GM12892 (cell line): ENCODE measurements at regions not wholly inside any gene's neighbourhood (a gene's known extent, or its start where the extent isn't known, plus 50 kb on each side); places are given as distances from the start of the nearest gene placed in this dataset.

Source experiments
- DNase-seq: peaks from one replicate; pipeline ENCODE4 v3.0.0; 2011; ENCODE audit not compliant: insufficient read length
- FAIRE-seq: peaks from 2 replicates; lab custom pipeline; 2011; peaks lifted over from hg19 to GRCh38; lab: Jason Lieb, UNC
- POLR2A ChIP-seq: IDR thresholded peaks from 2 replicates; pipeline ENCODE4 v1.6.1; 2011; ENCODE audit warnings: low read depth, low read length, control low read depth
- POLR2AphosphoS5 ChIP-seq: IDR thresholded peaks from 2 replicates; pipeline ENCODE4 v1.6.1; 2011; ENCODE audit warnings: low read depth, low read length, control low read depth
- TAF1 ChIP-seq: IDR thresholded peaks from 2 replicates; pipeline ENCODE4 v1.6.1; 2011; ENCODE audit warnings: low read depth, mild to moderate bottlenecking, control low read depth, low read length, borderline replicate concordance

GRCh38 chr5:73382401-73382740, 66.2 kb downstream of the FOXD1 start:
- TF ChIP-seq POLR2A = no peak
- no peak for TF ChIP-seq POLR2AphosphoS5
- TF ChIP-seq TAF1 = no peak
- FAIRE-seq (no peak), DNase-seq (no peak)

DNA sequence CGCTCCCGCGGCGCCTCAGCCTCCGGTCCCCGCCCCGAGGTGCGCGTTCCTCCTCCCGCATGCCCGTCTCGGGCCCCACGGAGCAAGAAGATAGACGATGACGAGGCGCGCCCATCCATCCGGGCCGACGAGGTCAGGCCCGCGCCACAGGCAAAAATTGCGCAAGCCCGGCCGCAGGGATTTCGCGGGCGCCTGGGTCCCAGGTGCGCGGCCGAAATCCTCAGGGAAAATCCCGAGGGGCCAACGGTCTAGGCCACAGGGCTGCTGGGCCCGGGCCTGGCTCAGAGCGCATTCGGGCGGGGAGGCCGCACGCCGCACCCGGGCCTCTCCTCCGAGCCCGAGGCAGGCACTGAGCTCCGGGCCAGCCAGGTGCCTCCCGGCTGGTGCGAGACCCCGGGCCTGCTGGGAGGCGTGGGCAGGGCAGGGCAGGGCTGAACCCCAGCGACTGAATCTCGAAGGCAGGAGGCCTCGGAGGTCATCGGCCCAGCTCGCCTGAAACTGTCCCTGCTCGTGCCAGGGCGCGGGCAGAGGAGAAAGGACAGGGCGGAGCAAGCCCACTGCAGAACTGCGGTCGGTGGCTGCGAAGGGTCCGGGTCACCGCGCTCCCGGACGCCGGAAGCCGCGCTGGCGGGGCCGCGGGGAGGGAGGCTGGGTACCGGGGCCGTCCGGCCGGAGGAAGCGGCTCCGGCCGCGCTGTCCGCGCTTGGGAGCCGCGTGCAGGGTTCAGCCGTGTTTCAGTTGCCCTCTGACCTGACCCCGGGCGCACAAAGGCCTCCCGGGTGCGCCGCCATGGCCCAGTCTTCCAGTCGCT, 66.8 kb downstream of the FOXD1 start:
- no peak for TF ChIP-seq TAF1
- DNase-seq (no peak), FAIRE-seq (no peak)

DNA sequence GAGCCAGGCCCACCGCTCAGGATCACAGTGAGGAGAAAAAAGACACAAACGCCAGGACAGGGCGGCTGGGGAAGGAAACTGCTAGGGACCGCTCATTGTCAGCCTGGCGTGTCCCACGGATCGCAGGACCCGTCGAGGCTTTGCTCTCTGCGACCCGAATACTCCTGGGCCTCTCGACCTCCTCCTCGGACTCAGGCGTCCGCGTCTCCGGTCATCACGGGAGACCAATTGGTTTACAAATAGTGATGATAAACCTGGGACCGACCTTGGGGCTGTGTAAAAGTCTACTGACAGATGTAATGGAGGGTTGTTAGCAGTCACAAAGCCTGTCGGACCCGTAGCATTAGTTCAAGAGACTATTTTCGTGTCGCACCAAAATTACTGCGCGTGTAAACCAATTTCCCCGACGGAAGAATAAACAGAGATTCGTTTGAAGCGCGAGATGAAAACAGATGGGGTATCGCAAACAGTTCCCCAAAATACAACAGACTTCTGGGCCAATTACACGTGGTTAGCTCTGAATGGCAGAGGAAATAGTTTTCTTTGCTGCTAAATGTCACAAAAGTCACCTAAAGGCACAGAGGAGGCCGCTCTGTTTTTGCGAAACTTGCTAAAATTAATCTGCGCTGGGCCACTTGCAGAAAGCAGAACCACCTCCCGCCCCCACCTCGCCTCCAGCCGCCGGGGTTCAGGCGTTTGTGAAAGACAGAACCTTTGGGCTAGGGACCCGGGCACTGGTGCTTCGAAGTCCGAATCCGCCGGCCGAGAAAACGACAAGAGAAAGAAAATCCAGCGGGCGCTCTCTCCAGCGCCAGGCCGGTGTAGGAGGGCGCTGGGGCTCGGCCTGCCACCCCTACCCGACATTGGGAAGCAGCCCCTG, 67.6 kb downstream of the FOXD1 start:
- TF ChIP-seq POLR2A (no peak), POLR2AphosphoS5 (no peak), TAF1 (no peak)
- FAIRE-seq = no peak
- DNase-seq = no peak

DNA sequence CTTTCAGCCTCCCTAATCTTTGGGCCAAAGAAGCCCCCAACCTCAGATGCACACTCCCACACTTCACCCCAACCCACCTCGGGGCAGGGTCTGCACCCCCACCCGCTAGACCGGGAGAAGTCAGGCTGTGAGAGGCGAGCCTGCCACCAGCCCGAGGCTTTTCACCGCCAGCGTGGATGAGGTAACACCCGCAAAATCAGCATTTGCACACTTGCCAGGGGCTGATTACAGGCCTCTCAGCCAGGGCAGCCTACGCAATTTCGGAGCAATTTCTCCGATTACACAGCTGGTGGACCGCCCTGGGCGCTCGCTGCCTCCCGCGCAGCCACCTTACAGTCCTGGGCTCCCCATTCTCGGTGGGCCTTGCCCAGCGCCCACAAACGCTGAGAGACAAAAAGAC, 68.5 kb downstream of the FOXD1 start:
- no peak for TF ChIP-seq POLR2AphosphoS5
- TF ChIP-seq POLR2A = no peak
- no peak for TF ChIP-seq TAF1
- FAIRE-seq (no peak), DNase-seq (no peak)

DNA sequence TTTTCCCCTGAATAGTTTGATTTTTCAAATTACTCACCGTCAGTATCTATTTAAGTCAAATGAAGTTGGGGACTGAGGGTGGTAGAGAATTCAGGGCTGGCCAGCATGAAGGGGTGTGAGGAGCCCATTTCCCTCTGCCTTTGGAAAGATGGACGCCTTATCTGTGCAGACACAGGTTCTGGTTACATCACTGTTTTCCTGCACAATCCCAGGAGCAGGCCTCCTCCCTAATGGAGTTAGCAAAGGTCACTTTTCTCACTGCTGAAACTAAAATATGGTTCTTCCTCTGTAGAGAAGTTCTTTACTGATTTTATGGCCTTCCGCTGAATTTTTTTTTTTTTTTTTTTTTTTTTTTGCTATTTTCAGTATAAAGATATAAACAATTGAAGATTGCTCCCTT, 69.1 kb downstream of the FOXD1 start:
- FAIRE-seq (no peak), DNase-seq (no peak)
- TF ChIP-seq POLR2A (no peak), TAF1 (no peak), POLR2AphosphoS5 (no peak)

- no peak for TF ChIP-seq POLR2AphosphoS5
- no peak for TF ChIP-seq TAF1
- no peak for TF ChIP-seq POLR2A
- DNase-seq (no peak), FAIRE-seq (no peak)
These were observed 69.8 kb downstream of the FOXD1 start for GRCh38 chr5:73378765-73379164.

GRCh38 chr5:73378070-73378469, 70.5 kb downstream of the FOXD1 start:
- no peak for TF ChIP-seq POLR2A
- TF ChIP-seq POLR2AphosphoS5 = no peak
- TF ChIP-seq TAF1 = no peak
- FAIRE-seq = no peak
- DNase-seq = no peak

- no peak for DNase-seq
- FAIRE-seq = no peak
- TF ChIP-seq POLR2AphosphoS5 (no peak), POLR2A (no peak), TAF1 (no peak)
These were observed 71.9 kb downstream of the FOXD1 start for GRCh38 chr5:73376618-73377170.

GRCh38 chr5:73375949-73376348, 72.6 kb downstream of the FOXD1 start:
- DNase-seq = no peak
- FAIRE-seq = no peak
- TF ChIP-seq TAF1 = no peak
- no peak for TF ChIP-seq POLR2A
- no peak for TF ChIP-seq POLR2AphosphoS5

DNA sequence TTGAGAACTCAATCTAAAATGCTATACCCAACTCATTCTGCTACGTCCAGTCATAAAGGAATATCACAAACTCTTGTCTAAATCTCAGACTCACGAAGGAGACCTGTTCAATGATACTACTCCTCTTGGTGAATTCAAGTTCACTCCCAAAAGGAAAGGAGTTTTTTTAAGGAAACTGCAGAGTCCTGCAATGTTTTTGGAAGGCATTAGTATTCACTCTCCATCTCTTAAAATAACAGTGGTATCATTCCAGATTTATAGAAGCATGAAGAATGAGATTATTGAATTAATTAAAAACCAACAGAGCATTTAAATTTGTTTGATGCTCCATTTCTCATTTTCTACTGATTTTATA, 73.4 kb downstream of the FOXD1 start:
- no peak for FAIRE-seq
- no peak for DNase-seq
- no peak for TF ChIP-seq POLR2A

DNA sequence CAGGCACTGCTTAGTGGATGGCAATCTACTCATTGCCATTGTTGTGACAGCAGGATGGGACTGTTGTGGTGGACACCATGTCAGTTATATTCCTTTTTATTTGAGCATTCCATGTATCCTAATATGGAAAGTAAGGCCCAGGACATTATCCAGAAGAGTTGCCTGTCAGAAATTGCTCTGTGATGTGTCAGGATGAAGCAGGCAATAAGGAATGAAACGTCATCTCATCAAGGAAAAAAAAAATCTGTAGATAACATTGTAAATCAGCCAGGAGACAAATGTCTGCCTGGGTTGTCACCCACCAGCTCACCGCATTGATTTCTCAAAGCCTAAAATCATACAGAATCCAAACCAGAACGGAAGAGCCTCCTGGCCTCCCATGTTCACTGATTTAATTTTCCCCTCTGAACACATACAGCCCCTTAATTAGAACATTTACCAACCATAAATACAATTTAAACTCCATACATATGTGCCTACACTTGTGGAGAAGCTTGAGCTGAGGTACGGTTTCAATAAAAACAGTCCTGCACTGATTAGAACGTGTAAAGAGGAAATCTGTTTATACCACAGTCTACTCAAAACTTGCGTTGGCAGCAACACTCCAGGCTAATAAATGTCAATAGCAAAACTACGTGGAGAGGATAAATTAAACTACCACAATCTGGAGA, 73.9 kb downstream of the FOXD1 start:
- no peak for DNase-seq
- FAIRE-seq = no peak
- TF ChIP-seq POLR2AphosphoS5 (no peak), TAF1 (no peak), POLR2A (no peak)

DNA sequence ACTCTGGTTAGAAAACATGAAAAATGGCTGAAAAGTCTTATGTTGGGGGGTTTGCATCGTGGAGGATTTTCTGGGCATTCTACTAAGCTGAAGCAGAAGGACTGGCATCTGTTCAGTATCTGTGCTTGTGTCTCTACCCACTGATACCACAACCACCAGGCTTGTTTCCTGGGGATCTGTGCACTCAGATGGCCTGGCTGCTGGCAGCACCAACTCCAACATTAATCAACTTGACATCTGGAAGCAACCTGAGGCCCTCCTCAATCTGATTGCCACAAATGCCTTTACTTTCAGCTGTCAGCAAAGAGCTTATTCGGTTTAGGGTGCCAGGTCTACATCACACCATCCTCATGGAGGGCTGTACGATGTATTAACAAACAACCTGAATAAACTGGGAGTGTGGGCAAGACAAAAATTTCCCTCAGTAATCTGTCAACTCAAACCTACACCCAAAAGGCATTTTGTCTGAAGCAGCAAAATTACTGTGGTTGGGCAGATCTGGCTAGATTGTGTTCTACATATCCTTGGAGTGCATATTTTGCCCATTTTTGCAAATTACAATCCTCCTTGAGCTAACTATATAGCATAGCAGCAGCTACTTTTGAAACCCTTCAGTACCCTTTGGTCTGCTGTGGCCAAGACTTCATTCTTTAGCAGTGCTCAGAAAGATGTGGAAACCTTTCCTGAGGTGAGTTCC, 74.6 kb downstream of the FOXD1 start:
- FAIRE-seq (no peak), DNase-seq (no peak)
- TF ChIP-seq POLR2AphosphoS5 (no peak), POLR2A (no peak), TAF1 (no peak)
